HG03025 (cell line): ENCODE measurements at regions not wholly inside any gene's neighbourhood (a gene's known extent, or its start where the extent isn't known, plus 50 kb on each side); places are given as distances from the start of the nearest gene placed in this dataset.

Experiments used
- ATAC-seq: cut with Tn5 transposase; IDR thresholded peaks from one replicate; pipeline ENCODE4 v1.9.1; 2021; ENCODE audit warnings: mild to moderate bottlenecking, moderate library complexity; ENCODE audit not compliant: unreplicated experiment, low FRiP score

DNA sequence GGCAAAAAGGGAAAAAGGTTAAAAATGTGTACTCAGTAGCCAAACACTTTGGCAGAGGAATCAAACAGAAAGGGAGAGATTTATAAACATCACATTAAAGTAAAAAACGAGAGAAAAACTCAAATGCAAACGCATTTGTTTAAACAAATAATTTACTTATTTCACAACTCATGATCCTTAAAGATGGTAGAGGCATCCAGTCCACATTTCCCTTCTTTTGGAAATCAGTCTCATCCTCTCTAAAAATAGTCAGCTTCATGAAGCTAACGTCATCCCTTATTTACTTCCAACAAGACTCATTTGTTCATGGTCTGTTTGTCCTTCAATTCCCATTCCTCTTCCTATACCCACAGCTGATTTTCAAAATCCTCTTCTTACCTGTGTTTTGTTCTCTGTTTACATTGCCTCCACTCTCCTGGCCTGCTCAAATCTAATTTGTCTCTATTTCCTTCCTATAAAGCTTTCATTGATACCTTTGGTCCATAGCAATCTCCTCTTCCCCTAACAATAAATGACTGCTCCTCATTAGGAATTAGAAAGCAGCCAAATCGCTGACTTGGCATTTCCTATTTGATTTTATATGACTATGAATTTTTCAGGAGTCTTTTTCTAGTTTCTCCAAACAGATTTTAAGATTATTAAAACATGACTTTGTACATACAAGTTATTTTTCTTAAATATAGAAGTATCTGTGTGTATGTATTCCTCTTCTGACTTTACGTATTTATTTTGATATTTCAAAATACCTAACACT, 805.3 kb downstream of the TLE1 start:
- no peak for ATAC-seq

DNA sequence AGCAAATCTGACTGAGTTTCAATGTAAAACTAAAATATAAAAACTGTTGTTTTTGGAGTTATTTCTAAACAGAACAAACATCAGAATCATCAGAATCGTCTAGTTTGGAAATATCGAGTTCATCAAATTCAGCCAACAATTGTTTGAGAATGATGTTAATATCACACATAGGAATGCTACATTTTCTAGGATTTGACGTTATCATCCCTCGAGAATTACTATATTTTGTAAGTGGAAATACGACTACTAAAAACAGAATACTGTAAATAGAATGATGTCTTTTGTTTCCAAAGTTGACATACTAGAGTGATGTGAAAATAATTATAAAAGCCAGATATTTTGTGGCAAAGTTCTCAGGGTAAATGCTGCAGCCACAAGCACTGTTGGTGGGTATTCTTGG, 805.9 kb downstream of the TLE1 start:
- no peak for ATAC-seq

DNA sequence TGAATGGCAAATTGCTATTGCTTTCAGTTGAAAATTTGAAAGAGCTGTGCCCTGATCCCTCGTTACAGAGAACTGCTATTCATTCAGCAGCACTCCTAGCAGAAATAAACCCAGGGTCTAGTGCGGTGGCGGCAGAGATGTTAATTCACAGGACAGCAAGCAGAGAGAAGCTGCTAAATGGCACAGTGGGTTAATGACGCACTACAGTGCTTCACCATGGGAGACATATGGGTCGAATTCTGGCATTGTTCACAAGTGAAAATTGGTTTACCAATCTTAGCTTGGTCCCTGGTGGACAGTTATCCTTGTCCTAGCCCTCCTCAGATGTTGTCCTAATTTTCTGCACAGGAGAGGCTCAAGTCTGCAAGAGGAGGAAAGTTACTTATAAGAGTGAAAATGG, 807.4 kb downstream of the TLE1 start:
- no peak for ATAC-seq

DNA sequence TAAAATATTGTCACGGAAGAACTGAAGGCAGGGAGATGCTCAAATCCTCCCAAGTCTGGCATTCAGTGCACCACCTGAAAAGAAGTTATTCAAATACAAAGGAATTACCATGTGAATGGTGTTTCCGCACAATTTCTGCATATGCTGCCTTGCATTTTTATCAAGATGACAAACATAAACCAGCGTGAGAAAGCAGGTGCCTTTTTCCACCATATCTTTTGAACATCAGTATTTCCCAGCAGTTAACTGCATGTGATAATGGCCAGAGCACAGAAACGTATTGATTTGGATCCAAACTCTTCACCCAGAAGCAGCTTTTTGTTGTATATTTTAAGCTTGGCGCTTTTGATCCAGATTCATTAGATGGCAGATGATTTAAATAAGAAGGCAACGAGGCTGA, 808.0 kb downstream of the TLE1 start:
- no peak for ATAC-seq

DNA sequence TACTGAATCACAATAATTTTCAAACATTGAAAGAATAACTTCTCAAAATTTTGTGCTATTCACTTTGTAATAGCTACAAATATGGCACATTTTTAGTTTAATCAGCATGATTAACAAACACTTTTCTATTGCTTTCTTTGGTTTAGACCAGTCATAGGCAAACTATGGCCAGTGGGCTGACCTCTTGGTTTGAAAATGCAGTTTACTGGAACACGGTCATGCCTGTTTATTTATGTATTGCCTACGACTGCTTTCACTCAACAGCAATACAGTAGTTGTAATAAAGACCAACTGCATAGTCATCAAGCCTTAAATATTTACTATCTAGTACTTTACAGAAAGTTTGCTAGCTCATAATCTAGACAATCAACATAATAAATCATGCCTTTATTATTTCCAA, 810.8 kb downstream of the TLE1 start:
- ATAC-seq: no peak

DNA sequence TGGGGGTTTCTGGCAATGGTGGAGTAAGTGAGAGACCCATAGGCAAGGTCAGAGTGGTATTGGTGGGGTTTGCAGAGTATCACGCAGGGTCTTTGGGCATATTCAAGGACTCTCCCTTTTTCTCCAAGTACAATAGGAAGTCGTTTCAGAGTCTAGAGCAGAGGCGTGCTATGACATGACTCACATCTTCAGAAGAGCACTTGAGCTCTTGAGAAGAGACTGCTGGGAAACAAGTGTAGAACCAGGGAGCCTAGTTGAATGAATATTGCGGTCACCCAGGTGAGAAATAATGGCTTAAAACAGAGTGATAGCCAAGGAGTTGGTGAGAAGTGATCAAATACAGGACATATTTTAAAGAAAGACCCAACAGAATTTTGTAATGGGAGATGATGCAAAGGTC, 813.4 kb downstream of the TLE1 start:
- no peak for ATAC-seq

DNA sequence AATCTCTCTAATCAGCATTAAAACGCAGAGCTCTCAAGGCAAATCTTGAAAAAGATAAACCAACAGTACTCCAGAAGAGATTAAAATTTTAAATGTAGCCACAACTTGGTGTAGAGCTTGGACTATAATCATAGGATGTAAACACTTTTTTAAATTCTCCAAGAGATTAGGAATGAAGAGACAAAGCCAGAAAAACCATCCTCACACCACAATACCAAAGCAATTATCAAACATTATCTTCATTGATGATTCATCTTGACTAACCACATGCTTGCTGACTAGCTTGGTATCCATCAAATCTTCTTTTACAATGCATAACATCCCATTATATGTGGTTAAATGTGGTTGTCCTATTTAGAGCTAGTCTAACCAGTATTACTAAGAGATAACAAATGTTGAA, 815.1 kb downstream of the TLE1 start:
- ATAC-seq: no peak

DNA sequence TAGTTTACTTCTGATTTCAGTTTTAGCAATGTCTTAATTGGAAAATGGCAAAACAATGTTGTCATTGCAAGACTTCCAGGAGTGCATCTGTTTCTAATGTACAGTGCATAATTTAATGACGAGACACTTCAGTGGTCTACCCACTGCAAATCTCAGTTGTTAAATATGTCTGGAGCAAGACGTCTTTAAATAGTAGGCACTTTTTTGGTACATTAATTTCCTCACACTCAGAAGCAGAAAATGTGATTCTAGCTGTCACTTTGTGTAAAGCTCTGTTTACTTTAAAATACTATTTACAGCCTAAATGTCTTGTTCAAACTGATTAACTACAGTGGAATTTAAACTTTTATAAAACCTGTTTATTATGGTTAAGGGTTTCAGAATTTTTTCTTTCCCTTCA, 815.5 kb downstream of the TLE1 start:
- ATAC-seq: no peak

DNA sequence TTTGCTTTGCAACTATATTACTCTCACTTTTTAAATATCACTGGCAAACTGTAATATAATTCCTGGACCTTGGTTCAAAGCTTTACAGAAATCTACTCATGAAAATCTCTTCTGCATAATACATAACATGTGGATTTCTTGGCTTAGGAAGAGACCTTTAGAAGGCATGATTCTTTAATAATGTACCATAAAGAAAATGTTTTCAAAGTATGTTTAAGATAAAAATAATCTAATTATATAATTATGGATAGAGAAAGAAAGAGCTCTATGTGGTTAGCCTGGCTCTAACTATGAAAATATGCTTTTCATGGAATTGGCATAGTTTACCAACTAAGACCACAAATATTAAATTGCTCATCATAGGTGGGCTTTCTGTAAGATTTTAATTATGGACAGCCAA, 817.8 kb downstream of the TLE1 start:
- ATAC-seq: no peak

DNA sequence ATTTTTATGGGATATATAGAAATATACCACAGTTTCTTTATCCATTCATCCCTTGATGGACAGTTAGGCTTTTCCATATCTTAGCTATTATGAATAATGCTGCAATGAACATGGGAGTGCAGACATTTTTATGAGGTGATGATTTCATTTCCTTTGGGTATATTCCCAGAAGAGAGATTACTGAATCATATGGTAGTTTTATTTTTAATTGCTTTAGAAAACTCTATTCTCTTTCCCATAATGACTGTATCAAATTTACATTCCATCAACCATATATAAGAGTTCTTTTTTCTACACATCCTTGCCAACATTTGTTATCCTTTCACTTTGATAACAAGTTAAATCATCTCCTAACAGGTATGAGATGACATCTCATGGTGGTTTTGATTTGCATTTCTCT, 821.6 kb downstream of the TLE1 start:
- no peak for ATAC-seq

DNA sequence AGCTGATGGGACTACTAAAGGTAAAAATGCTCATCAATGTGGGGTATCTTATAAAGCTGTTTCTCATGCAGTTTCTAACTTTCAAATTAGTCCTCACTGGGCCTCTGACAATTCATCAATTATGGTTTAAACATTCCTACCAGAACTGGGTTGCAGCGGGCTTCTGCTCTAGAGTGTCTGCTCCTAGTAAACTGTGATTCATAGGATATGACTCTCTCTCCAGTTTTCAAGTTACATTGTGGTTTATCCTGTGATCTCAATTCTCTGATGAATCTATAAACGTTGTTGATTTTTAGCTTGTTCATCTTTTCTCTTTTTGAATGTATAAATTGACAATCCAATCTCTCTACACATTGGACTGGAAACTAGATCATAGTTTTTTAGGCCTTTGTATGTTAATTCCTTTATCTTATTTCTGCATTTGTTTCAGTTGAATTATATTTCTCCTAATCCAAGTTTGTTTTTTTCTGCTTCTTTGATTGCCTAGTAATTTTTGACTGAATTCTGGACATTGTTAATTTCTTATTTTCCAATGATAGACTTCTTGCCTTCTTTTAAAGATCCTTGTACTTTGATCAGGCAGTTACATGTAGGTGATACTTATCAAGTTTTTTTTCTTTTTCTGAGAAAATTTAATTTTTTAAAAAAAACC, 822.6 kb downstream of the TLE1 start:
- ATAC-seq: no peak

DNA sequence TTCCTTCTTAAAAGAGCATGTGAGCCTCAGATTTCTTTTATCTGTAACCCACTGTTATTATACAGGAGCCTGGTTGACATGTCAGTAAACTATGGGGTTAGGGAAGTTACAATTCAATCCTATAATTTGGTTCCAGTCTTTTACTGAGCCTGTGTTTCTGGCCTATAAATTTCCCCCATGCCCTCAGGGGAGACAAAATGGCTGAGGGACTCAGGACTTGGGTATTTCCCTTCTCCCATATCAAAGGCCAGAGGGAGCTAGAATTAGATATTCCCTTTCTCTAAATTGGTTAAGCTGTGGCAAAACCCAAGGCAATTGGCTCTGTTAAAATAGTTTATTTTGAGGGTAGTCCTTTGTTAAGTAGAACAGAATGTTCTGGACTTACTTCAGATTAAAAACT, 823.2 kb downstream of the TLE1 start:
- no peak for ATAC-seq

DNA sequence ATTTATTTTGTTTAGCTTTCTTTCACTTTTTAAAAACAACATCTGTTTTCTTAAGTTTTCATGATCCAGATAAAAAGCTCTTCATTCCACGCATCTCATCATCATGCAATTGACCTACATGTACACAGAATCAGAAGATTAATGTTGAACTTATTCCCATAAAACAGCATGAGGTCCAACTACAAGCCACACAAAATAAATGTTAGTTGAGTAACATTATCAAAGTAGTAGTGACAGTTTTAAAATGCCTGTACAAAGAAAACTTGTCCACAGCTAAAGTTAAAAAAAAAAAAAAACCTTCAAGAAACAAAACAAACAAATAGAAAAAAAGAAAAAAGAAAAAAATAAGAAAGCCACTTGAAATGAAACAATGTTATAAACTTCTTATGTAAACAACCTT, 846.3 kb downstream of the TLE1 start:
- no peak for ATAC-seq

DNA sequence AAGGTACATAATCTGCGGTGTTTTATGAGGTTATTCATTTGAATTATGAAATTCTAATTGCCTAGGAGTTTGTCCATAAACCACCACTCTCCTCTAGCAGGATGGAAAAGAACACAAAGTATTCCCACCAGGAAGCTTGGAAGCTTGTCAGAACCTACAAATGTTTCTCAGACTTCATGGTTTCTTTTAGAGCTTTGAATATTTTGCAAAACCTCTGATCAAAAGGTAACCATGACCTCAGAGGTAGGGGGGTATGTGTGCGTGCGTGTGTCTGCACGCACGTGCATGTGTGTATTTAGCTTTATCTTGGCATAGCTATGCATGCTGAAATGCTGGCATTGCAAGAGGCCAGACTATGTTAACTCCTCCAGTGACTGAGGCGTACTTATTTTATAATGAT, 847.0 kb downstream of the TLE1 start:
- ATAC-seq: no peak

DNA sequence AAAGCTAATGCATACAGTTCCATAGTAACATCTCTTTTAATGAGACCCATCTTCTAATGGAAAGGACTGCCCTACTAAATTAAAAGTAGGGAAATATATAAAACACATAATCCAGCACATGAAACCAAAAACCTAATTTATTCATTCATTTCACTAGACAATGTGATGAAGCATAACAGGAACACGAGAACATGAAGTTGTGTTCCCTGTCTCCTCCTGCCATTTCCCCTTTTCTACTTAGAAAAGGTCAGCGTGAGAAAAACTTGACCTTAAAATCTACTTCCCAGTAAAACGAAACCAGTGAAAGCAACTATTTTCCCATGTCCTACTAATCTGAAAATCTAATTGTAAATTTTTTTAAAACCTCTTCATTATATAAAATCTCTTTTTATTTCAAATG, 847.5 kb downstream of the TLE1 start:
- ATAC-seq: no peak

DNA sequence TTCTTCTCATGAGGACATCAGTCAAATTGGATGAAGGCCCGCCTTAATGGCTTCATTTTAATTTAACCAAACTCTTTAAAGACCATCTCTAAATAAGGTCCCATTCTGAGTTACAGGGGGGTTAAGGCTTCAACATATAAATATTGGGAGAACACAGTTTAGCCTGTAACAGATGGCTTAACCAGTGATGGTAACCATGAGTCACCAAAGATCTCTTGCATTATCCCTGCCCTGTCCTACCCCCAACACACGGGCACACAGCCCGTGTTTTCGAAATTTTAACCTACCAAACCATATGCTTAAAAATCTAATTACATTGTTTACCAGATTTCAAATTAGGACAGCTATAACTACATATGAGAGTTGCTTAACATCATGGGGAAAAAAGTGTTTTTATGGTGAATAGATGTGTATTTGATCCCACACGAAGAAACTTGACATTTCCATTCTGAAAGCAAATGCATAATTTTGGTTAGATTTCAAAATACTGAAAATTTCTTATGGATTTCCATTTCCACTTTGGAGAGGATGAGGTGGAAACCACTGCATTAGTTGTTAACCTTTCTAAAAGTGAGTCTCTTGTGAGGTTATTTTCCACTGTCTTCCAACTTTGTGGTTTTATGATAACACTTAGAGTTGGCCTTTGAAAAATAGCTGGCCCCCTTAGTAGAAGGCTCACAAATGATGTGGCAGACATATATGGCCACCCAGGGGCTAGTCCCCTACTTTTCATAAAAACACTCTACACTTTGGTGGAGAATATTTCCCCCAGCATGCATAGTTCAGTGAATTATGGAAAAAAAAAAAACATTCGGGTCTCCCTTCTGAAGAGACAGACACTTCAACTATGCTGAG, 849.3 kb downstream of the TLE1 start:
- no peak for ATAC-seq

DNA sequence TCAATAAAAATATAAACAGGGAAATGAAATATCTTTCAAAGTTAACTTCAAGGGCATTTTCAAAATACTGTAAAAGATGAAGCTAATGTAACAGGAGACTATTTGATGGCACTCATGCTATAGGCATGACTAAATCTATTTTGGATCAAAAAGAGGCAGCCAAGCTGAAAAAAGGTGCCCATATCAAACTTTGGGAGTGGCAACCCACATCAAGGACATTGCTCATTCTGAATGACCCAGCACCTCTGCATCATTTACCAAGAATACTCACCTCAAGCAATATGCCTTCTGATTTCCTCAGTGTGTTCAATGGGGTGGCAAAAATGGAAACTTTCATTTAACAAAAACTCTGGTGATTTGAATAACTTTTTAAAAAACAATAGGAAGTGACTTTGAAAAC, 853.3 kb downstream of the TLE1 start:
- ATAC-seq: no peak

DNA sequence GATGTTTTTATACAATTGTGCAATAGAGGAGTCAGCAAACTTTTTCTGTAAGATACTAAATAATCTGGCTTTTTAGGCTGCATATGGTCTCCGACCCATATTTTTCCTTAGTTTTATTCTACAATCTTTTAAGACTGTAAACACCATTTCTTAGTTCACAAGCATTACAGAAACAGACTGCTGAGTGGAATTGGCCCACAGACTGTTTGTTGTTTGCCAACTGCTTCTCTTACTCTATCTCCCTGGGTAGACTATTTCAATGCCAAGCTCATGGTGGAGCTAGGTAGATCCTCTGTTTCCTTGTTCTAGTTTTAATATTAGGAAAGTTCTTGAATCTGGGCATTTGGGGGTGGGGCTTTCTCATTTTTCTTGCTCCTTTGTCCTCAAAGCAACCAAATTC, 857.6 kb downstream of the TLE1 start:
- no peak for ATAC-seq

DNA sequence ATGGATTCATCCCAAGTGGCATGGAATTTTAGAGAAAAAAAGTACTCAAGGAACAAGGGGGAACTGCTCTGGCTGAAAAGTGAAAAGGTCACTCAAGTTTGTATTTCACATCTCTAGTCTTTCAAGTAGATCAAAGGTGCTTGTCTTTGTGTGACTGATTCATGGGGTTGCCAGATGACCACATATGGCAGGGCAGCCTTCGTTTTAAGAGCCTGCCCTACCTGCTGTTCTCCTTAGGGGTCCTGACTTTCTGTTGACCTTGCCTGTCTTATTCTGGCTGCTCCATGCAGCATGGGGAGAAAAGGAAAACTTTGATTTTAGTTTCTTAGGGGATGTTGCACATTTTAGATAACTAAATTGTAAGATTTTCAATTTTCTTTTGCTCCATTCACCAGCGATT, 877.7 kb downstream of the TLE1 start:
- ATAC-seq: no peak

DNA sequence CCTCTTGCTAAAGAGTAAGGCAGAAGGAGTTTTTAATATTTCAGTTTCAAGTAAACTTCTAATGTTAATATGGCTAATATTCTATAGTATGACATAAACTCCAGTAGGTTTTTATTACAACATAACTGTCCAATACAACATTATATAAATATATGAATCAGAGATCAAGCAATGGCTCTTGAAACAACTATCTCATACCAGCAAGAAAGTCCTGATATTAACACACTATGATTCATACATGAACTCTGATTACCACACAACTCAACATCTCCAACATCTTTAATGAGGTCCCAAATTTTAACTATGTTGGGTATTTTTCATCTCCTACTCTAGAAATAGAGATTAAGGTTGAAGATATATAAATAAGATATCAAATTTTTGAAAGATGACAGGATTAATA, 878.3 kb downstream of the TLE1 start:
- ATAC-seq: no peak

DNA sequence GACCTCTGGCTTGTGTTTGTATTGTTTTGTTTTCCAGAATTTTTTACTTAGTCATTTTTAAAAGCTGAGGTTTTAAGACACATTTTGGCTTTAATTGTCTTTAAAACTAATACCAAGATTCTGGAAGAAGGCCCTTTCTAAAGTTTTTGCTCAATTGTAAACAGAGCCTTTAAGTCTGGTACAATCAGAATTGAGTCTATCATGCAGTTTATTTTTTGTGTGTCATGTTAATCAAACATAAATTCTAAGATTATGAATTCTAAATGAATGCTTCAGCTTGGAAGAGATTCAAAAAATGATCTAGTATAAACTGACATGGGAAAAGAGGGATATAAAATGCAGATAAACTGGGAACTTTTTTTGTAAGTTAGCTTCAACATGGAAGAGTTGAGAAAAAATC, 882.7 kb downstream of the TLE1 start:
- no peak for ATAC-seq

DNA sequence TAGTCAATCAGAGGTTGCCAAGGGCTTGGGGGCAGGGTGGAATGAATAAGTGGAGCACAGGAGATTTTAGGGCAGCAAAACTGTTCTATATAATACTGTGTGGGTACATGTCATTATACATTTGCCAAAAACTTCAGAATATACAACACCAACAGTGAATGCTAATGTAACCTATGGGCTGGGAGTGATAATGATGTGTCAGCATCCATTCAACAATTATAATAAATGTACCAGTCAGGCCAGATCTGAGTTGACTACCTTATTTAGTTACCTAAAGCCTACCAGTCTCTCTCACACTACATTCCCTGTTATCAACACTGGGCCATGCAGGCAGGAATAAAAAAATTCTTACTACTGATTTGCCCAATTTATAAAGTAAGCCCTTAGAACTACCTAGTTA, 884.5 kb downstream of the TLE1 start:
- ATAC-seq: no peak
